Lower lobe of right lung (tissue), 2 donors: ENCODE measurements at regions not wholly inside any gene's neighbourhood (a gene's known extent, or its start where the extent isn't known, plus 50 kb on each side); places are given as distances from the start of the nearest gene placed in this dataset.

Source experiments
- ATAC-seq, 2 donors: fragments of 200-7000 bp; cut with Tn5 transposase; one replicate each; pipeline ENCODE4 v1.9.1; 2020 to 2022; ENCODE audit warnings: mild to moderate bottlenecking in 2 of 2, moderate library complexity in 2 of 2
- DNase-seq: peaks from one replicate; pipeline ENCODE4 v3.0.0-alpha.2; 2020
- H3K27ac ChIP-seq: fragments of 200-600 bp; one replicate; pipeline ENCODE4 v1.8.0; 2022
- H3K27me3 ChIP-seq: fragments of 200-600 bp; one replicate; pipeline ENCODE4 v1.8.0; 2022; ENCODE audit warnings: low read depth
- H3K36me3 ChIP-seq: fragments of 200-600 bp; one replicate; pipeline ENCODE4 v1.8.0; 2022; ENCODE audit warnings: mild to moderate bottlenecking
- H3K4me1 ChIP-seq: fragments of 200-600 bp; one replicate; pipeline ENCODE4 v1.8.0; 2022
- H3K4me3 ChIP-seq: fragments of 200-600 bp; one replicate; pipeline ENCODE4 v1.8.0; 2022; ENCODE audit warnings: mild to moderate bottlenecking
- H3K9me3 ChIP-seq: fragments of 200-600 bp; one replicate; pipeline ENCODE4 v1.8.0; 2022
- intact Hi-C: fragments of 100-400 bp; cut with DNase I; formaldehyde crosslinking; loops from one replicate; pipeline ENCODE4 v1.11.0; 2022
- TF ChIP-seq, protein P1 (sequence below): fragments of 200-600 bp; IDR thresholded peaks from one replicate; pipeline ENCODE4 v1.8.0; 2022; ENCODE audit warnings: antibody characterized with exemption, mild to moderate bottlenecking
- donor health status: DM: no; HTN: yes; CAD: no; lungs with severe emphysema.

DNA sequence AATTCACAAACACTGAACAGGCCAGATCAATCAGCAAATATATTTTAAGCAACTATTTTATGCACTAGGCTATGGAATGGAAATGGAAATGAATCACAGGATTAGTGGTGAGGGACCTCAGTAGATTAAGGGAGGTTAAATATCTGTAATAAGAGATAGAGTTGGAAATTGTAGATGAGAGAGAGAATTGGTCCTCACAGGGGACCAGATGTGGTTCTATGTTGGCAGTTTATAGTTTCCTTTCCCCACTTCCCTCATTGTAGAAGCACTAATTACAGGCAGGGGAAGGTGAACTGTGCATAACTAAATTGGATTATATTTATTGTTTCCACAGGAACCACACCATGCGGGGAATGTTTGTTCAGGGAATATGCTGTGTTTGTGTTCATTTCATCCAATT, 496.2 kb downstream of the ARHGEF28 start:
- TF ChIP-seq, protein P1, sequence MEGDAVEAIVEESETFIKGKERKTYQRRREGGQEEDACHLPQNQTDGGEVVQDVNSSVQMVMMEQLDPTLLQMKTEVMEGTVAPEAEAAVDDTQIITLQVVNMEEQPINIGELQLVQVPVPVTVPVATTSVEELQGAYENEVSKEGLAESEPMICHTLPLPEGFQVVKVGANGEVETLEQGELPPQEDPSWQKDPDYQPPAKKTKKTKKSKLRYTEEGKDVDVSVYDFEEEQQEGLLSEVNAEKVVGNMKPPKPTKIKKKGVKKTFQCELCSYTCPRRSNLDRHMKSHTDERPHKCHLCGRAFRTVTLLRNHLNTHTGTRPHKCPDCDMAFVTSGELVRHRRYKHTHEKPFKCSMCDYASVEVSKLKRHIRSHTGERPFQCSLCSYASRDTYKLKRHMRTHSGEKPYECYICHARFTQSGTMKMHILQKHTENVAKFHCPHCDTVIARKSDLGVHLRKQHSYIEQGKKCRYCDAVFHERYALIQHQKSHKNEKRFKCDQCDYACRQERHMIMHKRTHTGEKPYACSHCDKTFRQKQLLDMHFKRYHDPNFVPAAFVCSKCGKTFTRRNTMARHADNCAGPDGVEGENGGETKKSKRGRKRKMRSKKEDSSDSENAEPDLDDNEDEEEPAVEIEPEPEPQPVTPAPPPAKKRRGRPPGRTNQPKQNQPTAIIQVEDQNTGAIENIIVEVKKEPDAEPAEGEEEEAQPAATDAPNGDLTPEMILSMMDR = no peak
- intact Hi-C loops = no loop called here
- Histone ChIP-seq H3K36me3 (no peaks in the 10 kb centered on the region), H3K27ac (no peak overlapping the region), H3K4me3 (no peak overlapping the region), H3K27me3 (no peaks in the 10 kb centered on the region), H3K9me3 (no peaks in the 10 kb centered on the region), H3K4me1 (no peaks in the 10 kb centered on the region)
- DNase-seq (no peak), ATAC-seq (no peak)

DNA sequence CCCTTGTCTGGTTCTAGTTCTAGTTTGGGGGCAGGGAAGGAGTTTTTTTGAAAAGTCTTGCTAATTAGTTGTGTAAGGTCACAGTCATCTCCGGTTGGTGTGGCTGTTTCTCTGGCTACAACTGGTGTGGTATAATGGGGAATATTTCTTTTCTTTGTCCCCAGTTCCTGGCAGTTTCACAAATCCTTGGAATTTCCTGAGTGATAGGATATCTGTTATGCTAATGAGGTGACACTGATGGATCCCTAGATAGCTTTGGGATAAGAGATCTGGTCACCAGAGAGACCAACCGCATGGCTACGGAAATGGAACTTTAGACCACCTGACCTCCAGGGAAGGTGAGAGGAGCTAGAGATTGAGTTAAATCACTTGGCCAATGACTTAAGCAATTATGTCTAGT, 494.6 kb downstream of the ARHGEF28 start:
- no peaks in the 10 kb centered on the region for H3K36me3 ChIP-seq
- no peak overlapping the region for H3K4me3 ChIP-seq
- no peaks in the 10 kb centered on the region for H3K4me1 ChIP-seq
- no peak overlapping the region for H3K27ac ChIP-seq
- H3K9me3 ChIP-seq = no peaks in the 10 kb centered on the region
- intact Hi-C loops = no loop called here
- DNase-seq = no peak
- ATAC-seq = no peak
- no peaks in the 10 kb centered on the region for H3K27me3 ChIP-seq
- TF ChIP-seq, protein P1 = no peak

DNA sequence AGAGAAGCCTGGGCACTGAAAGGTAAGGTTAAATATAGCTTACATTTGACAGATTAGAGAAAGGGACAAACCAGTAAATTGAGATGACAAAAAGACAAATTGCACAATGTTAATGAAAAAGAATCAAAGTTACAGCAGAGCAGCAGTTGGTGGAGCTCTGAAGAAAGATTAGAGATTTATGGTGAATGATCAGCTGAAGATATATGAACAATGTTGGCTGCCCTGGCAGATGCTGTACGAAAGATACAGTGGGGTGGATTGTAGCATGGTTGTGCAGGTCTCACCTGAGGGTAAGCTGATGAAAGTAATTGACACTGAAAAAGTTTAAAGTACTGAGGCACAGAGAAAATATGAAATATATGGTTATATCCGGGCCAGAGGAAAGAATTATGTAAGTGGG, 492.1 kb downstream of the ARHGEF28 start:
- Histone ChIP-seq H3K27me3 (no peaks in the 10 kb centered on the region), H3K4me3 (no peak overlapping the region), H3K36me3 (no peaks in the 10 kb centered on the region), H3K4me1 (no peaks in the 10 kb centered on the region), H3K27ac (no peak overlapping the region), H3K9me3 (no peaks in the 10 kb centered on the region)
- no peak for DNase-seq
- intact Hi-C loops = no loop called here
- ATAC-seq = no peak
- TF ChIP-seq, protein P1 = no peak

DNA sequence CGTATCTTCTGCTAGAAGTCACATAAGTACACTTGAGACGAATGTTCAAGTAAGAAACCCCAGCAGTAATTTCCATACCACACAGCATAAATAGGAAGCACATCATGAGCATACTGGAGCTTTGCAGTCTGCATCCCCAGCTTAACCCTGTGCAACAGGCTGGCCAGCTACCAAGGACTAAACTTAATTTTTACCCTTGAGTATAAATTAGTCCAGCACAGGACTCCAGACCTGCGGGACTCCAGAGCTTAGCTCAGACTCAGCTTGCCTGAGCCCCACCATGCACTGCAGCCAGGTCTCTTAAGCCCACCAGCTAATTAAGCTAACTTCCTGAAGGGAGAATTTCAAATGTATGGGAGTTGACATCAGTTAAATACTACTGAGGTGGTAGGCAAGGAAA, 491.0 kb downstream of the ARHGEF28 start:
- Histone ChIP-seq H3K4me3 (no peak overlapping the region), H3K9me3 (no peaks in the 10 kb centered on the region), H3K36me3 (no peaks in the 10 kb centered on the region), H3K27me3 (no peaks in the 10 kb centered on the region), H3K4me1 (no peaks in the 10 kb centered on the region), H3K27ac (no peak overlapping the region)
- intact Hi-C loops = no loop called here
- no peak for ATAC-seq
- TF ChIP-seq, protein P1 = no peak
- DNase-seq = no peak

DNA sequence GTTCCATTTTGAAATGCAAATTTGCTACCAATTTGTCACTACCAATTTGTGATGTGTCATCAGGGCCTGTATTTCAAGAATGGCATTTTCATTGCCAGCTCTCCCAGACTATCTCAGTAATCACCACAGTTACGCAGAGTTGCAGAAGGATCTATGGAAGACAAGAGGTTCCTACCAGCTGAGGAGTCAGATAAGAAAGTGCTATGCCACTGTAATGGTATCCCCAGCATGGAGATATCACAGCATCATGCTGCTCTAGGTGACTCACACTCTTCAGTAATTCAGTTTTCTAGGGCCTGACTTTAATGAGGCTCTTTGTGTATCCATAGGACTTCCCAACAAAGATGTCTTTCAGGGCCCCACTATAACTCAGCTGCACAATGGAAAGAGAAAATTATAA, 490.3 kb downstream of the ARHGEF28 start:
- H3K4me3 ChIP-seq = no peak overlapping the region
- H3K27me3 ChIP-seq = no peaks in the 10 kb centered on the region
- H3K9me3 ChIP-seq = no peaks in the 10 kb centered on the region
- intact Hi-C loops = no loop called here
- DNase-seq = no peak
- H3K4me1 ChIP-seq = no peaks in the 10 kb centered on the region
- ATAC-seq = no peak
- TF ChIP-seq, protein P1 = no peak
- H3K27ac ChIP-seq = no peak overlapping the region
- H3K36me3 ChIP-seq = no peaks in the 10 kb centered on the region

DNA sequence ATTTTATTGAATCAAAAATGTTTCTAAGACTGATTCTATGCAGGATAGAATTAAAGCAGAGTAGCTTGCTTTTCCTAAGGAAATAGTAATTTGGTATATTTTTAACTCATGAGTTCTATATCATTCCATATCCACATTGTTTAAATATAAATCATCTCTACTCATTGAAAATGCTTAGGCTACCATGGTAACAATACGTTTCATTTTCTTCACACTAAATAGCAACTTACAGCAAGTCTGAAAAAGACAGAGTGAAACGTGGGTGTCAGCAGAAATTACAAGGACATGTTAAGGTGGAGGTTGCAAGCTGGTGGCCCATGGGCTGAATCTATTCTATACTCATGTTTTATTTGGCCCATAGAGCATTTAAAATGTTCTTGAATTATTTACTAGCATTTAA, 487.9 kb downstream of the ARHGEF28 start:
- TF ChIP-seq, protein P1 = no peak
- ATAC-seq (no peak), DNase-seq (no peak)
- H3K4me3 ChIP-seq = no peak overlapping the region
- H3K36me3 ChIP-seq = no peaks in the 10 kb centered on the region
- no peaks in the 10 kb centered on the region for H3K27me3 ChIP-seq
- intact Hi-C loops = no loop called here
- H3K9me3 ChIP-seq = no peaks in the 10 kb centered on the region
- no peak overlapping the region for H3K27ac ChIP-seq
- H3K4me1 ChIP-seq = no peaks in the 10 kb centered on the region
